ENCODE measurements at regions not wholly inside any gene's neighbourhood (a gene's known extent, or its start where the extent isn't known, plus 50 kb on each side); places are given as distances from the start of the nearest gene placed in this dataset.
"Not testable (repeated sequence)": the region's sequence is repeated elsewhere in the genome, so short reads cannot be mapped to it uniquely, and the experiment has no call there.

- DNase-seq: not testable (repeated sequence)
These were observed 287.0 kb downstream of the BCL2L11 start for GRCh38 chr2:111407632-111408194.

DNA sequence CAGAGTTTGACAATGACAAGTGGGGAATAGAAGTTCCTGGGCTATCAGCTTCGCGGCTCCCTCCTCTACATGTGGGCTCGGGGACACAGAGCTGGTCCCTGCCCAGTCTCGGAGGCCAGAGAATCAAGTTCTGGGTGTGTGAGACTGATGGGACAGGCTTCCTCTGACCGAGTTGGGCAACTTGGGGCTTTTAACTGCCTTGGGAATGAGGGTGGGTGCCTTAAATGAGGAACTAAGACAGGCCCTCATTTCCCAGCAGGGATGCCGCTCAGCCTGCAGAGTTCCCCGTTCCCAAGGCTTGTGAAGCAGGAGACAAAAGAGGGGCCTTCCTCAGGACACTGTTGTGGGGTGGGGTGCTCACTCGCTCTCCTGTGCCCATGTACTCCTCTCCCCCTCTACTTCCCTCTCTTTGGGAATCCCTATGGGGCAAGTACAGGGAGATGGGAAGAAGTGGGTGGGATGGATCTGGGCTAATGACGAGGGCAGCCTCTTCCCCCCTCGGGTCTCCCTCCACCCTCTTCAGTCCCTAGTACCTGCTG, 290.2 kb downstream of the BCL2L11 start:
- DNase-seq: not testable (repeated sequence)

DNA sequence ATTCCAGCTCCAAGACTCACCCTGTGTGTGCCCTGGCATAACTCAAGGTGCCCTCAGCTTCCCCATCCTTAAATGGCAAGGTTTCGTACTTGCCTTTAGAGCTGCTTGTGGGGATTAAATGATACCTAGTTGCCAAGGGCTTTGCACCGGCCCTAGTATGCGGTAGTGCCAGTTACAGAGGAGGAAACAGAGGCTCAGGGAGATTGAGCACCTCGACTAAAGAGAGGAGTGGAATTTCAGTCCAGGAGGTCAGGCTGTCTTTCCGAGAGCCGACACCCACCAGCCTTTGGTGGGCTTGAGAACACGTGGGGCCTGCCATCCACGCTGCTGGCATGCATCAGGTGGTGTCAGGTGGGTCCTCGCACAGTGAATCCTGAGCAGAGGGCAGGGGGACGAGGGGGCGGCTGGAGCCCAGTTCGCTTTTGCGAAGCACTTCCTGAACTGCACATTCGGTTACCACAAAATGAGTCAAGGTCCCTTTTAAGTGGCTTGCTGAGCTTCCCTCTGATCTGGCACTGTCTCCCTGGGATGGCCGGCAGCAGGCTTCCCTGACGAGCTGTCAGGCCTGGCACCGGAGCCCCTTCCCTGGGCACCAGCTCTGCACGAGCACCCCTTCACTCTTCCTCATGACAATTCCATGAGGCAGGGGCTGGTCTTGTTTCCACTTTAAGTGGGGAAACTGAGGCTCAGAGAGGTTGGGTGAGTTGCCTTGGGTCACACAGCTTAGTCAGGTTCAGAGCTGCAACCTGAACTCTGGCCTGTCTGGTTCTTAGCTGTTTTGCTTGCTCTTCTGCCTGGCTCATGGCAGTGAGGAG, 291.4 kb downstream of the BCL2L11 start:
- not testable (repeated sequence) for DNase-seq

GRCh38 chr2:111412841-111413650, 292.3 kb downstream of the BCL2L11 start:
- peak in 1 of 2 donors; percentile 27 for DNase-seq

- DNase-seq: not testable (repeated sequence)
These were observed 293.2 kb downstream of the BCL2L11 start for GRCh38 chr2:111413950-111414349.

DNA sequence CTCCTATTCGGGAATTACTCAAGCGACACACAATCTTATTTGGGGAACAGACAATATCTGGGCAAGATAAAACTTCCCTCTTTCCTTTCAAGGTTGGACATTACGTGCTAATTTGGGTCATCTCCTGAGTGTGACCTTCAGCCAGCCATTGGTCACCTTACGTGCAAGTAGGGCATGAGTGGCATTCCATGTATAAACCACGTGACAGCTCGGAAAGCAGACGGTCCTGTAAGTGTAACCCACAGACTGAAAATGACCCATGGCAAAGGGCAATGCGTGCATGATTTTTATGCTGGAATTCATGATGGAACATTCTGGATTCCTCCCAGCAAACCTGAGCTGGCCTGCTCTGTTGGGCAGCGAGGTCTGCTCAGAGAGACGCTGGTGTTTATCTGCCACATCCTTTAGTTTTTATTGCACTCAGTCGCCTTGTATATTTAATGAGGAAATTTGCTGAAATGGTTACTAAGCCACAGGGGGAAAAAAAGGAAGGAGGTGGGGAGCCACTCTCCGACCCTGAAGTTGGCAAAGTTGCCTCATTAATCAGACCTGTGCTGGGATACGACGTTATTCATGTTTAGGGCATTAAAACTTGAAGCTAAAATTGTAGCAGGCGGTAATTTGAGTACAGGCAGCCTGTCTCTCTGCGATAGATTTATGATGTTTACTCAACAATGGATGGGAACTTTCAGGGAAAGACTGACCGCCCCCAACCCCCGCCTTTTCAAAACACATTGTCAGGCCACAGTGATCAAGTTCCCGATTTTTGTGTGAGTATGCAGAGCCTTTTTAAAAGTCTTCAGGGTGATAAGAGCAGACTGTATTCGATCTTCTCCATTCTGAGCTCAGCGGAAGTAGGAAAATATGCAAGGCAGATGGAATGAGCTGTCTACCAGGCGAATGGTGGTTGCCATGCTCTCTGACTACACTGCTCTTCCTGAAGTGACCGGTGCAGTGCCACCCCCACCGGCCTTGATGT, 295.3 kb downstream of the BCL2L11 start:
- not testable (repeated sequence) for DNase-seq

DNA sequence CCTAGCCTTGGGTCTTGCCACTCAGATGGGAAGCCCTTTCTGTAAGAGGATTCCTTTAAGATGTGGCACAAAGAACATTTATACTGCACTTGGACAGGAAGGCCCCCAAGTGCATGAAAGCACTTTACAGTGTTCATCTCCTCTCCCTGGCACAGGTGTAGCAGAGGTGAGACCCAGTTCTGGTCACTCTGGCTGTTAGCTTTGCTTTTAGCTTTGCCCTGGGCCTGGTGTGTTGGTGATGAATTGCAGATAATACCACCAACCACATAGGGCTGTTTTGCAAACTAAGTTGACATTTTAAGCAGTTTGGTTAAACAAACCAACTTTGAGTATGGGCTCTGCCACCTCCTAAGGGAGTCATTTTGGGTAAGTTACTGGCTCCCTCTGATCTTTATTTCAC, 296.3 kb downstream of the BCL2L11 start:
- not testable (repeated sequence) for DNase-seq

DNA sequence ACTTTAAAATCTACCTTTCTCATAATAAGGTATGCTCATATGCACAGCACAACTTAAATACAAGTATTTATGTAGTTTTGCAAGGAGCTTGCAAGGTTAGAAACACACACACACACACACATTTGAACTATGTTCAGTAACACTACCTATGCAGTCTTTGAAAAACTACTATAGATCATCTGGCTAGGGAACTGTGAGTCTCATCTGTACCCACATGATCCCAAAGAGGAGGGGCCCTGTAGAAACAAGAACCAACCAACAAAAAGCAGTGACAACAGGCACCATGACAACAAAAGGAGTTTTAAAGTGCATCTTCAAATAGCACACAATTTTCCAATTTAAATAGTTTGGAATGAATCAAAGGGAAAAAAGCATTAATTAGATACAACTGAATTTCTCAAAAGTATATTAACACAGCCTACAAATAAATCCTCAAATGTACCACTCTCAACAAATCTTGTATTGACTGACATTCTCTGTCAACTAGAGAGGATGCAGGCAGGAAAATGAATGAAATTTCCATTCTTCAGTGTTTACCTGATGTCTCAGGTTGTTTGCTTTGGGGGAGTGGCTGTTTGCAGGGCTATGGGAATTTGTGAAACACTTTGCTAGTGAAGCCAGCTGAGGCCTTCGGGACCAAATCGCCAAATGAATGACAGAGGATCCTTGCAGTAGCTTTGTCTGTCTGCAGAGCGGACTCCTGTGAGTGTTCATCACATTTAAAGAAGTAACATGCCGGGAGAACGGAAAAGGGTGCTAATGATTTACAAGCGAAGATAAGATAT, 297.6 kb downstream of the BCL2L11 start:
- not testable (repeated sequence) for DNase-seq

- peak in 1 of 2 donors; percentile 20 for DNase-seq
These were observed 299.4 kb downstream of the BCL2L11 start for GRCh38 chr2:111420074-111420473.

- DNase-seq: not testable (repeated sequence)
These were observed 300.1 kb downstream of the BCL2L11 start for GRCh38 chr2:111420835-111421234.

DNA sequence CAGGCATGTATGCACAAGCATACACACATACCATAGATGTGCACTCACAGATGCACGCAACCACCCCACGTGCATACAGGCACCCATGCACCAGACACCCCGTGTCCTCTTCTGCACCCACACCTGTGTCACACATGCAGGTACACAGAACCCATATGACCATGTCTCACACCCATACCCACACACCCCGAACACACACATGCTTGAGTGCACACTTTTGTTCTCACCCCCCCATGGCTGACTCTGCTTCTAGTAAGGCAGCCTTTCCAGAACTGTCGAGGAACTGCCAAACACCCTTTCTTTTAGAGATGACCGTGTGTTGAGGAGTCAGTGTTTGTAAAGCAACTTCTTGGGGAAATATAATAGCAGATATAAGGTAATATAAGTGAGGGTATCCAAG, 301.2 kb downstream of the BCL2L11 start:
- DNase-seq: not testable (repeated sequence)

DNA sequence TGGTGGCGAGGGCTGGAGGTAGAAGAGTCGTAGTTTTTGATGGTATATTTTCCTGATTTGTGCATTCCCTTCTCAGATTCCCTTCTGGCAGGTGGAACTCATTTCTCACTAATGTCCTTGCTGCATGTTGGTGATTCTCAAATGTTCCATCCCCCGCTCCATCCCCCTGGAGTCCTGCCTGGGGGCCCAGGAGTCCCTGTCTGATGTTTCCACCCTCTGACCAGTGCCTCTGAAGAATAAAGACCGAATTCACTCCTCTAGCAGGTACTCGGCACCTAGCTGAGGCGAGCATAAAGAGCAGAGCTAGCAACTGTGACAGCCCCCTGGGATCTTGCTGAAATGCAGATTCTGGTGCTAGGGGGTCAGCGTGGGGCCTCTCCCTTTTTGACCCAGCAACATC, 301.8 kb downstream of the BCL2L11 start:
- DNase-seq: not testable (repeated sequence)

DNA sequence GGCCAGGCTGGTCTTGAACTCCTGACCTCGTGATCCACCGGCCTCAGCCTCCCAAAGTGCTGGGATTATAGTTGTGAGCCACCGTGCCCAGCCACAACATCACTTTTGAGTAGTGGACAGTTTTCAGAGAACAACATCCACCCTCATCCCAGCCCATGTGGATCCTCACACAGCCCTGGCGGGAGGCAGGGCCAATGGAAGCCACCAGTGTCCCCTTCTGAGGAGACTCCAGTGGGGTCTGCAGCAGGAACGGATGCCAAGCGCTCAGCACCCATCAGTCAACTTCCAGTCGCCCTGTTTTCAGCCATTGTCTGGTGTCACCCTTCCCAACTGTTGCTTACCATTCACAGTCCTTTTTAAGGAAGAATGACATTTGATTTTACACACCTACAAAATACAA, 302.5 kb downstream of the BCL2L11 start:
- DNase-seq: not testable (repeated sequence)

DNA sequence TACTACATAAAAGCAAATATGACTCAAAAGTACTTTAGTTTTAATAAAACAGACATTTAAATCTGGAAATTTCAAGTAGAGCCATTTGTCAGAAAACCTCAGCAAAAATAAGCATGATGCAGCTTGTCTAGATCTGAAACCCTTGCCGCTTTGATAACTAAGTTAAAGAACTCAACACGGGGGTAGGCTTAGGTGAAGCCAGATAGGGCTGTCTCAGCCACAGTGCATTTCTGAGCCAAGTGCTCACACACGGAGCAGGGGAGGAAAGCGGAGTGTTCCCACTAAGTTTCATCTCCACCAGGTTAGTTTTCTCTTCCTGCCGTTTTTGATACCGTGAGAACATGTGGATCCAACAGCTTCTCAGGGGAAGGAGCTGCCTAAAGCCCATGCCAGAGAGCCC, 303.5 kb downstream of the BCL2L11 start:
- not testable (repeated sequence) for DNase-seq

- DNase-seq: peak in 1 of 2 donors; percentile 66
These were observed 304.2 kb downstream of the BCL2L11 start for GRCh38 chr2:111424851-111425309.

DNA sequence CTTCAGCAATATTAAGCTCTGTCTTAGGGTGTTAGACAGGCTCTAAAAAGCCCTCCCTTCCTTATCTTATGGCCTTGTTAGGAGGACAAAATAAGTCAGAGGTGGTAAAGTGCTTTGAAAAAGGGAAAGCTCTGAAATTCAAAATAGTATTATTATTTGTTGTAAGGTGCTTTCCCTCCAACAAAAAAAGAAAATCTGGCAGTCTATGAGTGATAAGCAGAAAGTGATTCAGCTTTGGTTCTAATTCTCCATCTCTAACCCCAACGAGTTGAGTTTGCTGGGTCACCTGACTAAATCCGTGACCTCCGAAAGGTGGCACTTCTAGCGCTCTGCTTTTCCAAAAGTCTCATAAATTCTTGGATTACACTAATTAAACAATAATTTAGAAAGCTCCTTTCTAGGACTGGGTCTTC, 305.1 kb downstream of the BCL2L11 start:
- peak in 1 of 2 donors; percentile 35 for DNase-seq

- DNase-seq: not testable (repeated sequence)
These were observed 306.6 kb downstream of the BCL2L11 start for GRCh38 chr2:111427346-111427745.

- not testable (repeated sequence) for DNase-seq
These were observed 308.2 kb downstream of the BCL2L11 start for GRCh38 chr2:111428915-111429314.

- DNase-seq: not testable (repeated sequence)
These were observed 308.6 kb downstream of the BCL2L11 start for GRCh38 chr2:111429353-111429752.

DNA sequence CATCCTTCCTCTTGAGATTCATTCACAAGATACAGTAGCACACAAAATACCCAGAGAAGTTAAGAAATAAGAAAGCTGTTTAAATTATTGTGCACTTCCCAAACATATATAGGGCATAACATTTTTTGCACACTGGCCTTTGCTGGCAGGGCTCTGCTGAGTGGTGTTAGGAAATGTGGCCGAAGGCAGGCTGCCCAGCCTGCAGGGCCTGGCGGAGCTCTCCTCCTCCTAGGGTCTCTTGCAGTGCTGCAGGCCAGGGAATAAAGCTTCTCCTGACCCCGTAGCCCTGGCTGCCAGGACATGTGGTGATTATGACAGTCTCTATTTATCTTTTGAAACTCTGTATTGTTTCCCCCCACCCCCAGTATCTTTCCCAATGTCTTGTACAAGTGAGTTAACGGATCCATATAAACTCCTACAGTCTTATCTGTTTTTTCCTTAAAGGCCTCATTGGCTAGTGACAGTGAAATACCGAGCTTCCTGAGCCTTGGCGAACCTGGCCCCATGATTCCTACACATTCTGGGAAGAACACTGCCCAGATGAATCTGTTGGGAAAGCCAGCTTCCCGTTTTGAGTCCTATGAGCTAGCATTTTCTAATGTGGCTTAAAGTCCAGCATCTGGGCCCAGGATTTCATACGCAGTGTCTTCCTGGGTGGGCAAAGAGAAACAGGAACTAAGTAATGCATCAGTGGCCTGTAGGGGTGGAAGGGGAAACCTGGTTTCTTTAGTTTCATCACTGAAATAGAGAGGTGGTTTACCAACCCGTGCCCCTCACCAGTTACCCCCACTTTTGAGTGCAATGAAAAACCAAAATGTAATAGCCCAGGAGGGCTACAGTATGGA, 310.3 kb downstream of the BCL2L11 start:
- DNase-seq: not testable (repeated sequence)
